GM06990 (cell line): ENCODE measurements at regions not wholly inside any gene's neighbourhood (a gene's known extent, or its start where the extent isn't known, plus 50 kb on each side); places are given as distances from the start of the nearest gene placed in this dataset.
A peak's percentile ranks its signal among the peaks of the same experiment; 100 is the strongest.

Experiments used
- DNase-seq: peaks from one replicate; pipeline ENCODE4 v3.0.0-alpha.2; 2011; ENCODE audit not compliant: insufficient read length; ENCODE audit errors: extremely low read depth
- H3K27me3 ChIP-seq: replicated peaks from 2 replicates; pipeline ENCODE4 v1.6.0; 2011; ENCODE audit warnings: low read length; ENCODE audit not compliant: control insufficient read depth, insufficient read depth
- H3K36me3 ChIP-seq: 2 replicates; pipeline ENCODE4 v1.5.1; 2011; ENCODE audit warnings: low read length; ENCODE audit not compliant: control insufficient read depth, insufficient read depth
- H3K4me3 ChIP-seq: replicated peaks from 2 replicates; pipeline ENCODE4 v1.5.1; 2011; ENCODE audit warnings: low read depth, mild to moderate bottlenecking, control low read depth, low read length
- CTCF ChIP-seq: IDR thresholded peaks from 2 replicates; pipeline ENCODE4 v1.5.1; 2011; ENCODE audit warnings: low read length, control low read depth, mild to moderate bottlenecking, inconsistent platforms; ENCODE audit not compliant: insufficient read depth, poor library complexity, severe bottlenecking

- Histone ChIP-seq H3K4me3 (no peak overlapping the region), H3K36me3 (no peaks in the 10 kb centered on the region), H3K27me3 (no peaks in the 10 kb centered on the region)
- no peak for TF ChIP-seq CTCF
- DNase-seq, result no peak
These were observed 319.6 kb downstream of the GPATCH2 start for GRCh38 chr1:217311269-217311668.

- Histone ChIP-seq H3K27me3 (no peaks in the 10 kb centered on the region), H3K4me3 (no peak overlapping the region), H3K36me3 (no peaks in the 10 kb centered on the region)
- DNase-seq, result no peak
- TF ChIP-seq CTCF, result no peak
These were observed 349.6 kb downstream of the GPATCH2 start for GRCh38 chr1:217281332-217281731.

GRCh38 chr1:217275655-217276398 lies 355.1 kb downstream of the GPATCH2 start:
- no peak for TF ChIP-seq CTCF
- DNase-seq, result peak; percentile 21
- Histone ChIP-seq H3K4me3 (no peak overlapping the region), H3K27me3 (no peaks in the 10 kb centered on the region), H3K36me3 (no peaks in the 10 kb centered on the region)

GRCh38 chr1:217274927-217275654 lies 355.8 kb downstream of the GPATCH2 start:
- no peak for TF ChIP-seq CTCF
- H3K27me3 ChIP-seq, result no peaks in the 10 kb centered on the region
- no peak overlapping the region for H3K4me3 ChIP-seq
- peak; percentile 32 for DNase-seq
- H3K36me3 ChIP-seq, result no peaks in the 10 kb centered on the region

- no peaks in the 10 kb centered on the region for H3K27me3 ChIP-seq
- no peak for TF ChIP-seq CTCF
- no peak for DNase-seq
These were observed 356.5 kb downstream of the GPATCH2 start for GRCh38 chr1:217274416-217274815.

GRCh38 chr1:217273866-217274265 lies 357.0 kb downstream of the GPATCH2 start:
- no peak for DNase-seq
- Histone ChIP-seq H3K27me3 (no peaks in the 10 kb centered on the region), H3K36me3 (no peaks in the 10 kb centered on the region), H3K4me3 (no peak overlapping the region)
- TF ChIP-seq CTCF, result no peak

More at GRCh38 chr1:217274416-217274815, 356.5 kb downstream of the GPATCH2 start:
- Histone ChIP-seq H3K4me3 (no peak overlapping the region), H3K36me3 (no peaks in the 10 kb centered on the region)
